ENCODE measurements at regions not wholly inside any gene's neighbourhood (a gene's known extent, or its start where the extent isn't known, plus 50 kb on each side); places are given as distances from the start of the nearest gene placed in this dataset.

DNA sequence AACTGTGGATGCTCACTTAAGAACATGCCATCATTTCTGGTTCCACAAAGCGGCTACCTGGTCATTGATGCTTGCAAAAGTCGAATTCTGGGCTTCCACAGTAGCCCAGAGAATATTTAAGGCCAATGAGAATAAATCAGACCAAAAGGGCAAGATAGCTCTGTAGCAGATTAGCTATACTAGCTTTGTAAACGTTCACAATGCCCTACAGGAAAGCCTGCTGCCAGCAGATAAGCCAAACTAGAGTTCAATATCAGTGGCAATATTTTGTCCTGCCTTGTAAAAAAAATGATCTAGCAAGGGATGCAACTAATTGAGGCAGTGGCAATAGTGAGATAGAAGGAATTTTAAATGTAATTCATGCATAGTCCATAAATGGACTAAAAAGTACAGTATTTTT is 387.7 kb upstream of the TEX13C start:
- TF ChIP-seq, protein P1, sequence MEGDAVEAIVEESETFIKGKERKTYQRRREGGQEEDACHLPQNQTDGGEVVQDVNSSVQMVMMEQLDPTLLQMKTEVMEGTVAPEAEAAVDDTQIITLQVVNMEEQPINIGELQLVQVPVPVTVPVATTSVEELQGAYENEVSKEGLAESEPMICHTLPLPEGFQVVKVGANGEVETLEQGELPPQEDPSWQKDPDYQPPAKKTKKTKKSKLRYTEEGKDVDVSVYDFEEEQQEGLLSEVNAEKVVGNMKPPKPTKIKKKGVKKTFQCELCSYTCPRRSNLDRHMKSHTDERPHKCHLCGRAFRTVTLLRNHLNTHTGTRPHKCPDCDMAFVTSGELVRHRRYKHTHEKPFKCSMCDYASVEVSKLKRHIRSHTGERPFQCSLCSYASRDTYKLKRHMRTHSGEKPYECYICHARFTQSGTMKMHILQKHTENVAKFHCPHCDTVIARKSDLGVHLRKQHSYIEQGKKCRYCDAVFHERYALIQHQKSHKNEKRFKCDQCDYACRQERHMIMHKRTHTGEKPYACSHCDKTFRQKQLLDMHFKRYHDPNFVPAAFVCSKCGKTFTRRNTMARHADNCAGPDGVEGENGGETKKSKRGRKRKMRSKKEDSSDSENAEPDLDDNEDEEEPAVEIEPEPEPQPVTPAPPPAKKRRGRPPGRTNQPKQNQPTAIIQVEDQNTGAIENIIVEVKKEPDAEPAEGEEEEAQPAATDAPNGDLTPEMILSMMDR (IDR thresholded peaks at IDR 0.05; ENCODE audit: low read depth, low read length, missing input control) = no peak
- TF ChIP-seq GABPA (IDR thresholded peaks at IDR 0.05 in 1 of 2, conservative IDR thresholded peaks at IDR 0.05 in 1 of 2) = no peak
- TF ChIP-seq, protein P2, sequence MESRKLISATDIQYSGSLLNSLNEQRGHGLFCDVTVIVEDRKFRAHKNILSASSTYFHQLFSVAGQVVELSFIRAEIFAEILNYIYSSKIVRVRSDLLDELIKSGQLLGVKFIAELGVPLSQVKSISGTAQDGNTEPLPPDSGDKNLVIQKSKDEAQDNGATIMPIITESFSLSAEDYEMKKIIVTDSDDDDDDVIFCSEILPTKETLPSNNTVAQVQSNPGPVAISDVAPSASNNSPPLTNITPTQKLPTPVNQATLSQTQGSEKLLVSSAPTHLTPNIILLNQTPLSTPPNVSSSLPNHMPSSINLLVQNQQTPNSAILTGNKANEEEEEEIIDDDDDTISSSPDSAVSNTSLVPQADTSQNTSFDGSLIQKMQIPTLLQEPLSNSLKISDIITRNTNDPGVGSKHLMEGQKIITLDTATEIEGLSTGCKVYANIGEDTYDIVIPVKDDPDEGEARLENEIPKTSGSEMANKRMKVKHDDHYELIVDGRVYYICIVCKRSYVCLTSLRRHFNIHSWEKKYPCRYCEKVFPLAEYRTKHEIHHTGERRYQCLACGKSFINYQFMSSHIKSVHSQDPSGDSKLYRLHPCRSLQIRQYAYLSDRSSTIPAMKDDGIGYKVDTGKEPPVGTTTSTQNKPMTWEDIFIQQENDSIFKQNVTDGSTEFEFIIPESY (IDR thresholded peaks at IDR 0.05) = no peak
- TF ChIP-seq YY1 (IDR thresholded peaks at IDR 0.05) = no peak
- TF ChIP-seq RAD21 (IDR thresholded peaks at IDR 0.05) = no peak
- TF ChIP-seq TAF1 (conservative IDR thresholded peaks at IDR 0.05) = no peak
- TF ChIP-seq SP1 (IDR thresholded peaks at IDR 0.05) = no peak
- TF ChIP-seq, protein P3, sequence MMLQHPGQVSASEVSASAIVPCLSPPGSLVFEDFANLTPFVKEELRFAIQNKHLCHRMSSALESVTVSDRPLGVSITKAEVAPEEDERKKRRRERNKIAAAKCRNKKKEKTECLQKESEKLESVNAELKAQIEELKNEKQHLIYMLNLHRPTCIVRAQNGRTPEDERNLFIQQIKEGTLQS (IDR thresholded peaks at IDR 0.05) = no peak
- no peak for TF ChIP-seq JUND (IDR thresholded peaks at IDR 0.05)
- TF ChIP-seq, protein P4, sequence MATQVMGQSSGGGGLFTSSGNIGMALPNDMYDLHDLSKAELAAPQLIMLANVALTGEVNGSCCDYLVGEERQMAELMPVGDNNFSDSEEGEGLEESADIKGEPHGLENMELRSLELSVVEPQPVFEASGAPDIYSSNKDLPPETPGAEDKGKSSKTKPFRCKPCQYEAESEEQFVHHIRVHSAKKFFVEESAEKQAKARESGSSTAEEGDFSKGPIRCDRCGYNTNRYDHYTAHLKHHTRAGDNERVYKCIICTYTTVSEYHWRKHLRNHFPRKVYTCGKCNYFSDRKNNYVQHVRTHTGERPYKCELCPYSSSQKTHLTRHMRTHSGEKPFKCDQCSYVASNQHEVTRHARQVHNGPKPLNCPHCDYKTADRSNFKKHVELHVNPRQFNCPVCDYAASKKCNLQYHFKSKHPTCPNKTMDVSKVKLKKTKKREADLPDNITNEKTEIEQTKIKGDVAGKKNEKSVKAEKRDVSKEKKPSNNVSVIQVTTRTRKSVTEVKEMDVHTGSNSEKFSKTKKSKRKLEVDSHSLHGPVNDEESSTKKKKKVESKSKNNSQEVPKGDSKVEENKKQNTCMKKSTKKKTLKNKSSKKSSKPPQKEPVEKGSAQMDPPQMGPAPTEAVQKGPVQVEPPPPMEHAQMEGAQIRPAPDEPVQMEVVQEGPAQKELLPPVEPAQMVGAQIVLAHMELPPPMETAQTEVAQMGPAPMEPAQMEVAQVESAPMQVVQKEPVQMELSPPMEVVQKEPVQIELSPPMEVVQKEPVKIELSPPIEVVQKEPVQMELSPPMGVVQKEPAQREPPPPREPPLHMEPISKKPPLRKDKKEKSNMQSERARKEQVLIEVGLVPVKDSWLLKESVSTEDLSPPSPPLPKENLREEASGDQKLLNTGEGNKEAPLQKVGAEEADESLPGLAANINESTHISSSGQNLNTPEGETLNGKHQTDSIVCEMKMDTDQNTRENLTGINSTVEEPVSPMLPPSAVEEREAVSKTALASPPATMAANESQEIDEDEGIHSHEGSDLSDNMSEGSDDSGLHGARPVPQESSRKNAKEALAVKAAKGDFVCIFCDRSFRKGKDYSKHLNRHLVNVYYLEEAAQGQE (IDR thresholded peaks at IDR 0.05) = no peak
- TF ChIP-seq, protein P5, sequence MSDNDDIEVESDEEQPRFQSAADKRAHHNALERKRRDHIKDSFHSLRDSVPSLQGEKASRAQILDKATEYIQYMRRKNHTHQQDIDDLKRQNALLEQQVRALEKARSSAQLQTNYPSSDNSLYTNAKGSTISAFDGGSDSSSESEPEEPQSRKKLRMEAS (IDR thresholded peaks at IDR 0.05) = no peak
- no peak for TF ChIP-seq RXRA (IDR thresholded peaks at IDR 0.05)
- TF ChIP-seq FOXA1 (IDR thresholded peaks at IDR 0.05) = no peak
